Smooth muscle cell (in vitro differentiated cells): ENCODE measurements at regions not wholly inside any gene's neighbourhood (a gene's known extent, or its start where the extent isn't known, plus 50 kb on each side); places are given as distances from the start of the nearest gene placed in this dataset.

Source experiments
- DNase-seq: peaks from one replicate; lab custom pipeline; 2025; ENCODE audit not compliant: unreplicated experiment; lab: John Stamatoyannopoulos, UW
- H2AFZ ChIP-seq: fragments of 200-600 bp; sonication (generic); 2 replicates; pipeline ENCODE4 v1.6.0; 2016; ENCODE audit warnings: antibody characterized with exemption, low read depth, mild to moderate bottlenecking
- H3F3A ChIP-seq: fragments of 200-600 bp; sonication (generic); 2 replicates; pipeline ENCODE4 v1.6.0; 2017; ENCODE audit warnings: antibody characterized with exemption, low read depth
- H3K27ac ChIP-seq: fragments of 200-600 bp; sonication (generic); 2 replicates; pipeline ENCODE4 v1.5.1; 2016; ENCODE audit warnings: low read depth, mild to moderate bottlenecking
- H3K27me3 ChIP-seq: fragments of 200-600 bp; sonication (generic); 2 replicates; pipeline ENCODE4 v1.6.1; 2016; ENCODE audit warnings: low read depth, mild to moderate bottlenecking
- H3K36me3 ChIP-seq: fragments of 200-600 bp; sonication (generic); 2 replicates; pipeline ENCODE4 v1.5.1; 2016; ENCODE audit warnings: low read depth
- H3K4me1 ChIP-seq: fragments of 200-600 bp; sonication (generic); 2 replicates; pipeline ENCODE4 v1.5.1; 2016; ENCODE audit warnings: low read depth
- H3K4me2 ChIP-seq: fragments of 200-600 bp; sonication (generic); 2 replicates; pipeline ENCODE4 v1.6.0; 2016; ENCODE audit warnings: mild to moderate bottlenecking
- H3K4me3 ChIP-seq: fragments of 200-600 bp; sonication (generic); 2 replicates; pipeline ENCODE4 v1.5.1; 2016; ENCODE audit warnings: mild to moderate bottlenecking
- H3K79me2 ChIP-seq: fragments of 200-600 bp; sonication (generic); 2 replicates; pipeline ENCODE4 v1.6.0; 2016; ENCODE audit warnings: low read depth, mild to moderate bottlenecking
- H3K9ac ChIP-seq: fragments of 200-600 bp; sonication (generic); 2 replicates; pipeline ENCODE4 v1.6.0; 2016; ENCODE audit warnings: low read depth
- H3K9me3 ChIP-seq: fragments of 200-600 bp; sonication (generic); replicated peaks from 2 replicates; pipeline ENCODE4 v1.5.1; 2016; ENCODE audit warnings: low read depth
- H4K20me1 ChIP-seq: fragments of 200-600 bp; sonication (generic); 2 replicates; pipeline ENCODE4 v1.6.0; 2016; ENCODE audit warnings: low read depth
- WGBS: methylation state at CpG from one replicate; pipeline ENCODE4 v1.1.7; 2016; ENCODE audit warnings: low lambda C conversion rate; 5-methylcytosine and 5-hydroxymethylcytosine counted together
- TF ChIP-seq, protein P1 (sequence below): fragments of 200-600 bp; sonication (generic); IDR thresholded peaks from 2 replicates; pipeline ENCODE4 v1.5.1; 2017; ENCODE audit warnings: borderline replicate concordance, mild to moderate bottlenecking, antibody characterized with exemption; ENCODE audit not compliant: insufficient read depth, poor library complexity, severe bottlenecking

DNA sequence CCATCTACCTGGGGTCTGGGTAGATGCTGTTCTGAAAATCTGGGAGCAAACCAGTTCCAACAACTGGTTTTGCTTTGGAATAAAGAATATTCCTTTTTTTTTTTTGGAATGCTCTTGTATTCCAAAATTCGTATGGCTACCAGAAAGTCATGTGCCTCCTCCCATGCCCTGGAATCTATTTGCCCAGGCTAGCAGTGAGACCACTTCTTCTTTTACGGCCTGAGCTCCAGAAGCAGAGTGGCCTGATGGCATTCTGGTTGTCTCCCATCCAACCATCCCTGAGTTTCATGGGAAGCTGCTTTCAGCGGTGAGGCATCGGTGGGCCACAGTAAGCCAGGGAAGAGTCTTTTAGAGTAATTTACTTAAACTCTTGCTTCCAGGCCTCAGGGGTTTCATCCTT is 113.4 kb upstream of the RAB4A start:
- H3F3A ChIP-seq: no peaks in the 10 kb centered on the region

DNA sequence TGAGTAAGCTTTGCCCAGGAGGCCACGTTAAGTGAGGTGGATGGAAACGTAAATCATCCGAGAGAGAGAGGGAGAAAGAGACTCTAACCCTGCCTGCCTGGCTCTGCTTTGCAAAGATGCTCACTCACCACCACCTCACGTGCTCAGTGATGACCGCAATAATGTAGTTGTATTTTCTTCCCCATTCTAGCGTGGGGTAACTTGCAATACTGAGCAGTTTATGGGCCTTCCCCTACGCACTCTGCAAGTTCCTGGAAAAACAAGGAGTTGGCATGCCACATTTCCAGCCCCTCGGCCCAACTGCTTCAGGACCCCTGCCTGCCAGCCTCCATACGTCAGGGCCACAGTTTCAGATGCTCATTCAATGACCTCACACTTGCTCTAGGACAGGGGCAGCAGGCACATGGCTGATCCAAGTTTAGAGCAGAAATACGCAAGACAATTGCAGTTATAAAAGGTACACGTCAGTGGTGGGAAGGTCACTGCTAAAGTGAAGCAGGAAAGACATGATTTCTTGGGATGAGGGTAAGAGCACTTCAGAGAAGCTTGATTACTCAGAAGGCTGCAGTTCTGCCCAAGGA is 112.5 kb upstream of the RAB4A start:
- Histone ChIP-seq H2AFZ (no peak overlapping the region), H3K79me2 (no peaks in the 10 kb centered on the region), H4K20me1 (no peaks in the 10 kb centered on the region), H3K27me3 (no peaks in the 10 kb centered on the region), H3K4me2 (no peak overlapping the region), H3K4me3 (no peak overlapping the region), H3K9me3 (no peaks in the 10 kb centered on the region), H3F3A (no peaks in the 10 kb centered on the region), H3K27ac (no peak overlapping the region), H3K36me3 (no peaks in the 10 kb centered on the region), H3K4me1 (no peaks in the 10 kb centered on the region), H3K9ac (no peak overlapping the region)
- no peak for DNase-seq
- TF ChIP-seq, protein P1, sequence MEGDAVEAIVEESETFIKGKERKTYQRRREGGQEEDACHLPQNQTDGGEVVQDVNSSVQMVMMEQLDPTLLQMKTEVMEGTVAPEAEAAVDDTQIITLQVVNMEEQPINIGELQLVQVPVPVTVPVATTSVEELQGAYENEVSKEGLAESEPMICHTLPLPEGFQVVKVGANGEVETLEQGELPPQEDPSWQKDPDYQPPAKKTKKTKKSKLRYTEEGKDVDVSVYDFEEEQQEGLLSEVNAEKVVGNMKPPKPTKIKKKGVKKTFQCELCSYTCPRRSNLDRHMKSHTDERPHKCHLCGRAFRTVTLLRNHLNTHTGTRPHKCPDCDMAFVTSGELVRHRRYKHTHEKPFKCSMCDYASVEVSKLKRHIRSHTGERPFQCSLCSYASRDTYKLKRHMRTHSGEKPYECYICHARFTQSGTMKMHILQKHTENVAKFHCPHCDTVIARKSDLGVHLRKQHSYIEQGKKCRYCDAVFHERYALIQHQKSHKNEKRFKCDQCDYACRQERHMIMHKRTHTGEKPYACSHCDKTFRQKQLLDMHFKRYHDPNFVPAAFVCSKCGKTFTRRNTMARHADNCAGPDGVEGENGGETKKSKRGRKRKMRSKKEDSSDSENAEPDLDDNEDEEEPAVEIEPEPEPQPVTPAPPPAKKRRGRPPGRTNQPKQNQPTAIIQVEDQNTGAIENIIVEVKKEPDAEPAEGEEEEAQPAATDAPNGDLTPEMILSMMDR: no peak
- 78% methylated on average over 11 of the region's 11 CpGs for WGBS

More for the DNA sequence above, 113.4 kb upstream of the RAB4A start:
- Histone ChIP-seq H3K4me2 (no peak overlapping the region), H3K27ac (no peak overlapping the region), H3K9ac (no peak overlapping the region), H3K9me3 (no peaks in the 10 kb centered on the region), H3K4me3 (no peak overlapping the region), H2AFZ (no peak overlapping the region), H3K79me2 (no peaks in the 10 kb centered on the region), H3K36me3 (no peaks in the 10 kb centered on the region), H3K4me1 (no peaks in the 10 kb centered on the region), H3K27me3 (no peaks in the 10 kb centered on the region), H4K20me1 (no peaks in the 10 kb centered on the region)
- DNase-seq: no peak
- 98% methylated on average over 4 of the region's 4 CpGs for WGBS
- TF ChIP-seq, protein P1: no peak

DNA sequence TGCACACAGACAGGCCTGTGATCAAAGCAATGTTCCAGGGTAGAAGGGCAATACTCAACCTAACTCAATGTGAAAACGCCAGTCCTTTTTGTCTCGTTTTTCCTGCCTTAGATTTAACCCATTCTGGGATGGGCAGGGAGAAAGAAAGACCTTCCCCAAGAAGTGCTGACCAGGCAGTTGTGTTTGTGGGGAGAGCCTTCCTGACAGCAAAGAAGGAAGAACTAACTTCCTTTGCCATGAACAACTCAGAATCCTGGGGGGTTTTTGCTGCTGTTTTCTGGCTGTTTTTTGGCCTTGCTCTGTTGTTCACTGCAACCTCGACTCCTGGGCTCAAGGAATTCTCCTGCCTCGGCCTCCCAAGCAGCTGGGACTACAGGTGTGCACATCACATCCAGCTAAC is 112.0 kb upstream of the RAB4A start:
- no peak overlapping the region for H3K27ac ChIP-seq
- no peak overlapping the region for H2AFZ ChIP-seq
- no peaks in the 10 kb centered on the region for H4K20me1 ChIP-seq
- TF ChIP-seq, protein P1: no peak
- no peaks in the 10 kb centered on the region for H3F3A ChIP-seq
- no peak overlapping the region for H3K4me3 ChIP-seq
- H3K9me3 ChIP-seq: no peaks in the 10 kb centered on the region
- H3K4me2 ChIP-seq: no peak overlapping the region
- H3K27me3 ChIP-seq: no peaks in the 10 kb centered on the region
- H3K79me2 ChIP-seq: no peaks in the 10 kb centered on the region
- H3K9ac ChIP-seq: no peak overlapping the region
- DNase-seq: no peak
- no peaks in the 10 kb centered on the region for H3K4me1 ChIP-seq
- WGBS: 78% methylated on average over 4 of the region's 4 CpGs
- H3K36me3 ChIP-seq: no peaks in the 10 kb centered on the region

DNA sequence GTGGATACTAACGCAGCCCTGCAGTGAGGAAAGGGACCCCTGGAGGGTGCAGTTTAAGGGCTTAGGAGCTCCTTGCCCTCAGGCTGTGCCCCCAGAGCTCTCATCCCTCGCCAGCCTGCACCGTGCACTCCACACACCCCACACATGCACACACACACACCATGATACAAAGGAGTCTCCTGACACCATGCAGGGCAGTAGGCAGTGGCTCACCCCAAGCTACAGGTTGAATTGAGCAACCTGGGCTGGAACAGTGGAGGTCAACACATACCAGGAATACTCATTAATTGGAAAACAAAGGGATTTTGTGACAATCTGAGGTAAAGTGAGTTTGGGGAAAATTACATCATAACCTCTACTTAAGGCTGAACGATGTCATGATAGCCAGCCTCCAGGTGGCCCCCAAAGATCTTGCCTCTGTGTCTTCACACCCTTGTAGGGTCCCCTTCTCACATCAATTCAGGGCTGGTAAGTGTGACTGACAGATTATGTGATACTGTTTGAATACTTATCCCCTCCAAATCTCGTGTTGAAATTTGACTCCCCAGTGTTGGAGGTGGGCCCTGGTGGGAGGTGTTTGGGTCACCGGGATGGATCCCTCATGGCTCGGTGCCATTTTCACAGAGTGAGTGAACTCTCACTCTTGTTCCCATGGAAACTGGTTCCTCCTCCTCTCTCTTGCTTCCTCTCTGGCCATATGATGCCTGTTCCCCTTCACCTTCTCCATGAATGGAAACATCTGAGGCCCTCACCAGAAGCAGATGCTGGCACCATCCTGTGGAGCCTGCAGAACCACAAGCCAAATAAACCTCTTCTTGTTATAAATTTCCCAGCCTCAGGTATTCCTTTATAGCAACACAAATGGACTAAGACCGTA is 111.0 kb upstream of the RAB4A start:
- H3K79me2 ChIP-seq: no peaks in the 10 kb centered on the region
- H3F3A ChIP-seq: no peaks in the 10 kb centered on the region
- 89% methylated on average over 8 of the region's 8 CpGs for WGBS
- no peaks in the 10 kb centered on the region for H3K9me3 ChIP-seq
- no peak for DNase-seq
- H3K27me3 ChIP-seq: no peaks in the 10 kb centered on the region
- H3K27ac ChIP-seq: no peak overlapping the region
- H3K9ac ChIP-seq: no peak overlapping the region
- H2AFZ ChIP-seq: no peak overlapping the region
- H3K4me1 ChIP-seq: no peaks in the 10 kb centered on the region
- H3K4me3 ChIP-seq: no peak overlapping the region
- H3K36me3 ChIP-seq: no peaks in the 10 kb centered on the region
- H4K20me1 ChIP-seq: no peaks in the 10 kb centered on the region
- TF ChIP-seq, protein P1: no peak
- H3K4me2 ChIP-seq: no peak overlapping the region
